Endometrium (tissue), 2 donors: ENCODE measurements at regions not wholly inside any gene's neighbourhood (a gene's known extent, or its start where the extent isn't known, plus 50 kb on each side); places are given as distances from the start of the nearest gene placed in this dataset.
"Not testable (repeated sequence)": the region's sequence is repeated elsewhere in the genome, so short reads cannot be mapped to it uniquely, and the experiment has no call there.

Experiments
- FAIRE-seq: peaks from 2 replicates; lab custom pipeline; 2012; peaks lifted over from hg19 to GRCh38; lab: Jason Lieb, UNC
- donor health status: control.
- donor health status: control.

GRCh38 chr19:29012457-29012856 lies 200.5 kb downstream of the UQCRFS1 start:
- FAIRE-seq: no peak

GRCh38 chr19:29010276-29010675 lies 202.7 kb downstream of the UQCRFS1 start:
- FAIRE-seq: no peak

GRCh38 chr19:29006057-29006735 lies 206.8 kb downstream of the UQCRFS1 start:
- no peak for FAIRE-seq

- no peak for FAIRE-seq
Observed at GRCh38 chr19:29004796-29005195, 208.2 kb downstream of the UQCRFS1 start.

GRCh38 chr19:29003641-29004409 lies 209.1 kb downstream of the UQCRFS1 start:
- no peak for FAIRE-seq

- no peak for FAIRE-seq
Observed at GRCh38 chr19:29002336-29002735, 210.6 kb downstream of the UQCRFS1 start.

GRCh38 chr19:29001597-29002245 lies 211.2 kb downstream of the UQCRFS1 start:
- FAIRE-seq: no peak

- no peak for FAIRE-seq
Observed at GRCh38 chr19:29001141-29001581, 211.8 kb downstream of the UQCRFS1 start.

- no peak for FAIRE-seq
Observed at GRCh38 chr19:28999724-29000433, 213.1 kb downstream of the UQCRFS1 start.

GRCh38 chr19:28998974-28999373 lies 214.0 kb downstream of the UQCRFS1 start:
- no peak for FAIRE-seq

GRCh38 chr19:28997866-28998265 lies 215.1 kb downstream of the UQCRFS1 start:
- not testable (repeated sequence) for FAIRE-seq

GRCh38 chr19:28990522-28990921 lies 222.4 kb downstream of the UQCRFS1 start:
- FAIRE-seq: no peak

- FAIRE-seq: no peak
Observed at GRCh38 chr19:28989739-28990138, 223.2 kb downstream of the UQCRFS1 start.

GRCh38 chr19:28988066-28988465 lies 224.9 kb downstream of the UQCRFS1 start:
- FAIRE-seq: no peak

- no peak for FAIRE-seq
Observed at GRCh38 chr19:28987177-28987576, 225.8 kb downstream of the UQCRFS1 start.

- FAIRE-seq: no peak
Observed at GRCh38 chr19:28985201-28985600, 227.8 kb downstream of the UQCRFS1 start.

- no peak for FAIRE-seq
Observed at GRCh38 chr19:28984315-28984714, 228.6 kb downstream of the UQCRFS1 start.

GRCh38 chr19:28983430-28983829 lies 229.5 kb downstream of the UQCRFS1 start:
- no peak for FAIRE-seq

GRCh38 chr19:28981994-28982393 lies 231.0 kb downstream of the UQCRFS1 start:
- no peak for FAIRE-seq

- FAIRE-seq: no peak
Observed at GRCh38 chr19:28981518-28981917, 231.4 kb downstream of the UQCRFS1 start.

GRCh38 chr19:28980236-28980868 lies 232.6 kb downstream of the UQCRFS1 start:
- no peak for FAIRE-seq

- FAIRE-seq: no peak
Observed at GRCh38 chr19:28977826-28978225, 235.1 kb downstream of the UQCRFS1 start.
